NCI-H2029 treated with DMSO at 0.1 percent for 48 hours (cell line): ENCODE measurements at regions not wholly inside any gene's neighbourhood (a gene's known extent, or its start where the extent isn't known, plus 50 kb on each side); places are given as distances from the start of the nearest gene placed in this dataset.
"Not testable (repeated sequence)": the region's sequence is repeated elsewhere in the genome, so short reads cannot be mapped to it uniquely, and the experiment has no call there.

Experiments used
- DNase-seq: peaks from one replicate; lab custom pipeline; 2025; lab: John Stamatoyannopoulos, UW

DNA sequence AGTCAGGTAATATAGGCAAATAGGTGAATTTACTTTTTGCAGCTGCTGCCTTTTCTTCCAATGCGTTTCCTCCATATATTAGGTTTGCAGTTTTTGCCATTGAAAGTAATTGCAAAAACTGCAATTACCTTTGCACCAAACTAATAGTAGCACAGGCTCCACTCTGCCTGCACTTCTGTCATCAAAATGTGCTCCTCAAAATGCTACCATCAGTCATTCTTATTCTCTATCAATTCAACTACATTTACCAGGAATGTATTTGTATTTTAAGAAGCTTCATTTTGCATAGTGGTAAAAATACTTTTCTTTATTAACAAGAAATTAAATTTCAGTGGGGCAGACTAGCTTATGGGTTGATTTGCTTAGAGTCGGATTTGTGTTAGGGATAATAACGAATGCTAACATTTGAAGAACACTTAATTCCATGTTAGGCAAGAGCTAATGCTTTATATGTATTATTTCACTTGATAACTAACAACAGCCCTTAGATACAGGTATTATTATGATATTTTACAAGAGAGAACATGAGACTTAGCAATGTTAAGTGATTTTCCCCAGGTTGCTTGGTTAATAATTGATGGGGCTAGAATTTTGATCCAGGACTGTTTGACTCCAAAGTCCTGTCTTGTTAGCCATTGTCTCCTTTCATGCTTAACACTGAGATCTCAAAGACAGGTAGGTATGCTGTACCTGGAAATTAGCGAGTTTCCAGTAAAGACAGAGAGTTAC, 300.4 kb downstream of the MAN2A1 start:
- no peak for DNase-seq

DNA sequence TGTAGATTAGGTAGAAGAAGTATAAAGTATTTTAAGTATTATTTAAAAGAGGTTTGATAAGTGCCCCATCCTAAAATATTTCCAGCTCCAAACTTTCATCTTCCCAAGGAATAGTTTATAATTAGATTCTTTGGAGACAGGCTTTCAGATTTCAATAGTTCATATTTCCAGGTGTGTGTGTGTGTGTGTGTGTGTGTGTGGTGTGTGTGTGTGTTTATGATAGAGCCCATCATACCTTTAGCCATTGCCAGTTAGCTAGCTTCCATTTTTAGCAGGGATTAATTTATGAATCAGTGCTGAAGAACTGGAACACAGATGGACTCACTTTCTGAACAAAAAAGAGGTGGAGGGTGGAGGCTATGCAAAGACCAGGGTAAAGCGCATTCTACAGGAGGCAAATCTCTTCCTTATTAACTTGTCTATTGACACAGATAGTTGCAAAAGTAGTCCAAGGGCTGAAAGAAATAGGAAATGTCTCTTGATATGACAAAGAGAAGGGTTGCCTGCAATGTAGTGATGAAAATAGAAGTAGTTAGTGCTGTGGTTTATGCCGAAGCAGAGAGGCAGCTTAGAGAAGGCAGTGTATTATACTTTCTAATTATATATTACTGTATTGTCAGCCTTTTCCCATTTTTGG, 301.1 kb downstream of the MAN2A1 start:
- DNase-seq, result no peak

DNA sequence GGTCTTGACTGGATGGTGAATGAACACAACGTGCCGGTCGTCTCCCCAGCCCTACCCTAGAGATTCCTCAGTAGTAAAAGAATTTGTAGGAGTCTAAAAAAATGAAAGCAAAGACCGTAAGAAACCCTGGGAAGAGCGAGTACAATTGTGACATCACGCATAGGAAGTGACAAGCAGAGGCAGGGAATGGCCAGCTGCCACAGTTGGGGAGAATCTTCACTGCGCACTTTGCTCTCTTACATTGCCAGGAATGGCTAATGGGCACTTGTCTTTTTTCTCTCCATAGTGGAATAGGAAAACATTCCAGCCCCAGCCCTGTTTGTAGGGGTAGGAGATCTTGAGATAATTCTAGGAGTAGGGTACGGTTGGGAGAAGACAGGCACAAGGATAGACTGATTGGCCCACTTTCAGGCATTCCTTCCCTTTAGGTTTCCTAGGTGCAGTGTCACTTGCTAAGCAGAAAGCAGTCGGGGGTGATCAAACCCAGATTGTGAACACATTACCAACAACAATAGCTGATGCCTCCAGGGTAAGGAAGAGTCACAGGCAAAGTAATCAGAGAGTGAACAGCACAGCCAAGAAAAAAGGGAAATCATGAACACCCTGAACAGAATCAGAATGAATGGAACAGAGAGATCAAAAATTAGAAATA, 302.7 kb downstream of the MAN2A1 start:
- DNase-seq, result no peak

DNA sequence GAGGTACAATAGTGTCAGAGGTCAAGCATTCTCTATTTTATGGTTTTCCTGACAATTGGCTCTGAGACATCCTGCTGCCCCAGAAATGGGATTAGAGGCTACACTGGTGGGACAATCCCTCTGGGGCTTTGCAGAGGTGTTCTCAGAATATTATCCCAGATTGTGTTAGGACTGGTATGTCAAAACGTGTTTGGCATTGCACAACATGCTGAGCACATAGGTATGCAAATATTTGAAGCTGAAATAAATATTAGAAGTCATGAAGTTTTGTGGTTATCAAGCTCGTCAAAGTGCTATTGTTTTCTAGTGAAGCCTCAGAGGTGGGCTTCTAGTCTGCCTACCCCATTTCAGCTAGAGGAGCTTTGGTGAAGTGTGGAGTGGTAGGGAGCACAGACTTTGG, 304.4 kb downstream of the MAN2A1 start:
- DNase-seq, result no peak

DNA sequence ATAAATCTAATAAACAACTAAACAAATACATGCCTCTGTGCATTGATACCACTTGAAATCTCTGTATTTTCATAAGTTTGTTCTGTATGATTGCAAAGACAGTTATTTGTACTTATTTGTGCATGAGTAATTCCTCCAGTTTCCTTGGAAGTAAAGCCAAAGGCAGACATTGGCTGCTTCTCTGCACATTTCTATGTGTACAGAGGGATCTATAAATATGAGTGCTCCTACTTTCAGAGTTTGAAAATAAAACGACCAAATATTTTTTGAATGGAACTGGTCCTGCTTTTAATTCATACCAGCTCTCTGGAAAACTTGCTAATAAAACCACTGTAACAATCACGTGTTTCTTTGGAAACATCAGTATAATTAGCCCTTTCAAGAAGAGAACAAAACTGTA, 306.5 kb downstream of the MAN2A1 start:
- DNase-seq, result no peak

DNA sequence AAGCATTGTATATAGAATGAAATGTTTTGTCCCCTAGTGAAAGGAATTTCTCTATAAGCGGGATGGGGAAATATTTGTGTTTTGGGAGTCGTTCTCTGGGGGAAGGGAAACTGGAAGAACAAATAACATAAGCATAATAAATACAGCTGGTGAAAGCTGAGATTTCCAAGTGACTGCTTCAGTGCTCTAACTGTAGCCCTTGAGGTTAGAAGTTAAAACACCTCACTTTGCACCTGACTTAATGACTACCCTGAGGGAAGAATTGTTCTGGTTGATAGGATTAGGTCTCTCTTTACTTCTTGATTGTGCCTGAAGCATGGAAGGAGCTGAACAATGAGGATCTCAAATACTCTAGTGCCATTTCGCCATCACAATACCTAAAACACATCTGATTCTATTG, 307.4 kb downstream of the MAN2A1 start:
- no peak for DNase-seq

DNA sequence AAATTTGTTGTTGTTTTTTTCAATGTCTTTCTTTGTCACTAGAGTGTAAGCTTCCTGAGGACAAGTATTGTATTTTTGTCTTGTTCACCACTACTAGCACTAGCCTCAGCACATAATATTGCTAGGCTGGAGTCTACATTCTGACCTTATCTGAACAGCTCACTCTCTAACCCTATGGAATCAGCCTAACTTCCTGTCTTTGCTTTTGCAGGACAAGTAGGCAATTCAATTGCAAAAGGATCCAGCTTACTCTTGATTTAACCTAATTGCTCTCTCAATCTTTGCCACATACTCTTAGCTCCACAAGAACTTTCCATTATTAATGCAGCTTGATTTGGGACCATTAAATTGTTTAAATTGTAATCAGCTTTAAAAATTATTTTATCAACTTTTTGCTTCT, 308.5 kb downstream of the MAN2A1 start:
- DNase-seq, result no peak

DNA sequence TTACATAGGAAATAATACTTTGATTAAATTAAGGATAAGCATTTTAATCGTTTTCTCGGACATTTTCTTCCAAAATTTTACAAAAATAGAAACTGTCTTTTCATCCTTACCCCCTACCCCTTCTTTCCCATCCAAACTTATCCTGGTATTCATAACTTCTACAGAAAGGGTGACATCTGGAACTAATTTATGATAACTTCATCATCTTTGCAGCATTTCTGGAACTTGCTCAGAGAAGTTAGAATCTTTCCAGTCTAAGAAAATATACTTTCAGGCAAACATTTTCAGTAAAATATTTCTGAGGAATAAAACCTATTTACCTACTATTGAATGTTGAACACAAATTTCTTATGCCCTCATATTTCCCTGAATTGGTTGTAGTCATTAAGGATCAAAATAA, 309.0 kb downstream of the MAN2A1 start:
- no peak for DNase-seq

DNA sequence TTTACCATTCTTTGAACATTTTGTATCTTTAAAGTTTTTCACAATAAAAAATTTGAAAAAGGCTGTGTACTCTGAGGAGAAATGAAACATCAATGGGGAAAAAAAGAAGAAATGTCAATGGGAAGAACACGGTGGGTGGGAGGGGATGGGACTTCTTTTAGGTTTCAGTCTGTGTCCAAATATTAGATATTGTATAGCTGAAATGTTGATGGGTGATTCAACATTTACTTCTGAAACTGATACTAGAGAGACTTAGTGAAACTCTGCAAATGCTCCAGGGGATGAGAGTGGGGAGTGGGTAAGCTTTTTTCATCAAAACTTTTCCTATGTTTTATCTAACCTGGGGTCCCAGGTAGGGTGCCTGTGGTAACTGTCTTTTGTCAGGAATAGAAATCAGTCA, 311.9 kb downstream of the MAN2A1 start:
- no peak for DNase-seq

DNA sequence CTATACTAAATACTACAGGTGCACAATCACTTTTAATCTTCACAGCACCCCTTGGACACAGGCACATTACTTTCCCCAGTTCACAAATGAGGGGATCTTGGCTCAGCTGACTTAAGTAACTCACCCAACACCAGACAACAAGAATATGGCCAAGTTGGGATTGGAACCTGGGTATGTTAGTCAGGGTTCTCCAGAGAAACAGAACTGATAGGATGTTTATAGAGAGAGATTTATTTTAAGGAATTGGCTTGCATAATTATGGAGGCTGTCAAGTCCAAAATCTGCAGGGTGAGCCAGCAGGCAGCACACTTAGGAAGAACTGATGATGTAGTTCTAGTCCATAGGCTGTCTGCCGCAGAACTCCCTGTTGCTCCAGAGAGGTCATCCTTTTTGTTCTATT, 312.9 kb downstream of the MAN2A1 start:
- no peak for DNase-seq

DNA sequence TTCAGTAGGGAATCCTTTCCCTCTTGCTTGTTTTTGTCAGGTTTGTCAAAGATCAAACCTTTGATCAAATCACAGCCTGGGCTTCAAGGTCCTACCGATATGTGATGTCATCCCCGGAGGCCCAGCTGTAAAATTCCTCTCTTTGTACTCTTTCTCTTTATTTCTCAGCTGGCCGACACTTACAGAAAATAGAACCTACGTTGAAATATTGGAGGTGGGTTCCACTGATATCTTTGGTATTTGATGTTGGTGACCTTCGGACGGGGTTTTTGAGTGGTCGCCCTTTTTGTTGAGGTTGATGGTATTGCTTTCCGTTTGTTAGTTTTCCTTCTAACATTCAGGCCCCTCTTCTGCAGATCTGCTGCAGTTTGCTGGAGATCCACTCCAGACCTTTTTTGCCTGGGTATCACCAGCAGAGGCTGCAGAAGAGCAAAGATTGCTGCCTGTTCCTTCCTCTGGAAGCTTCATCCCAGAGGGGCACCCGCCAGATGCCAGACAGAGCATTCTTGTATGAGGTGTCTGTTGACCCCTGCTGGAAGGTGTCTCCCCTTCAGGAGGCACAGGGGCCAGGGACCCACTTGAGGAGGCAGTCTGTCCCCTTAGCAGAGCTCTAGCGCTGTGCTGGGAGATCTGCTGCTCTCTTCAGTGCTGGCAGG, 316.3 kb downstream of the MAN2A1 start:
- DNase-seq, result not testable (repeated sequence)

DNA sequence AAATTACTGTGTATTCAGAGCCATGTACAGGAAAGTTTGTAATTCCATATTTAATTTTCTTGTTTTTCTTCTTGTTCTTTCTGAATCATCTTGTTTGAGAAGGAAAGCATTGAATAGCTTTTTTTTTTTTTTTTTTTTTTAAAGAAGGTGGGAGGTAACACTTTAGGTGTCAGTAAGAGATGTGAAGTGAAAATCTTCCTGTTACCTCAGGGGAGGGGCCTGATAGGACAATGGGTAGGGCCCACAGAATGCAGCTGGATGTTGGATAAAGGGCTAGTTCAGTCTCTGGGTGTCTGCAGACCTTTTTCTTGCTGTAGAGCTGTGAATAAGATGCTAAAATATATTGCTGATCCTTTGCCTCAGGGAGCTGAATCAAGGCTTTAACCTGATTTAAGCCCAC, 317.4 kb downstream of the MAN2A1 start:
- no peak for DNase-seq

DNA sequence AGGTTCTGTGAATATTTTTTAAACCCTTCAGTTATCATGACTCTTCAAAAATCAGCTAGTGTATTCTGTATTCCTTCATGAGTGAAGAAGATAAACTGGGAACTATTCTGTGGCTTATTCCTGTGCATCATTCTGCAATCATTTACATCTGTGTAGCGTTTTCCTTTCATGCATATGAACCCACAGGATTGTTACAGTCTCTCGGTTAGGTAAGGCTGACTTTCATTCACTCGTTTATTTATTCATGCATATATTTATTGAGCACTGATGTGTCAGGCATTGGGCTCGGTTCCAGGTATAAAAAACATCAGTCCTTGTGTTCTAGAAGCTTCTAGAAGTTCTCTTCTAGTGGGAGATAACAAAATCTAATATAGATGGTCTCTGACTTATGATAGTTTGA, 318.4 kb downstream of the MAN2A1 start:
- no peak for DNase-seq

DNA sequence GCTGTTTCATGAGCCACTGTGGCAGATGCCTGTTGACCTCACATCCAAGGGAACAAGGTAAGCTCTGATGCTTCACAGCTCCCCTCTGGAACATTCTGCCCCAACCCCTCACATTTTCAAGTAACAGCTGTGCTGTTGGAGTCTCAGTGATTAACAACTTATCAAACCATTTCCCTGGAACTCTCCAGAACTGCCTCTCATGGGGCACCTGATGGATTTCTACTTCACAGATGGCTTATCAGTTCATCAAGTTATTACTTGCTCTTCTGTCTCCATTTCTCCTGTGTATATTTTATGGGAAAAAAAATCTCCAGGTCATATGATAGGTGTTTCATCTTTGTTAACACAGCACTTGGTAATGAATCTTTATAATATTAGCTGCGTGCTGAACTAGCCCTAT, 322.4 kb downstream of the MAN2A1 start:
- DNase-seq, result no peak

DNA sequence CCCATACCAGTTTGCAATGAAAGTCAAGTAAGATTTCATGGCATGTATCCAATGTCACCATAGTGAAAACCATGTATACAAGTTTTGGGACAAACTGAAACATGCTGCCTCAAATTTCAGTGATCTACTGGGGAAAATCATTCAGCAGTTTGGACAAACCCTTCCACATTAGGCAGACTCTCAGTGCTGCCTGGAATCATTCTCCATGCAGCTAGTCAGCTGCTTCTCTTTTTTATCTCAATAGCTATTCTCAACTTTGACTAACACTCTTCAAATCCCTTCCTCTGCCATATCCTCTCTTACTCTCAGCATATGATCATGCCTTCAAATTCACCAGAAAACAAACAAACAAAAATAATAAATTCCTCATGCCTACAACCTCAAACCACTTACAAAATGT, 323.3 kb downstream of the MAN2A1 start:
- DNase-seq, result no peak

DNA sequence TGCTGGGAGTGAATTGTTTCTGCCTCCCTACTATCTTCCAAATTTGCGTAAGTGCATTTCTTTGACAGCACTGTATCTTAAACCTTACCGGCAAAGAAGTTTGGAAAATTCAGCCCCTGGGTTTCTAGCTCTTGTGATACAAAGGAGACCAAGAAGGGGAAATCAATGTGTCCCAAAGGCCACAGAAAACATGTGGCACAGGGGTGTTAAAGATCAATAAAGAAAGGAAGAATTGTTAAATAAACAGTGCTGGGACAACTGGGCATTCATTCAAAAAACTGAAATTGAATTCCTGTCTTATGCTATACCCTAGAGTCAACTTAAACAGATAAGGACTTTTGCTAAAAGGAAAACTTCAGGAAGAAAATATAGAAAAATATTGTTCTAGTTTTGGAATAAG, 328.1 kb downstream of the MAN2A1 start:
- DNase-seq, result no peak

DNA sequence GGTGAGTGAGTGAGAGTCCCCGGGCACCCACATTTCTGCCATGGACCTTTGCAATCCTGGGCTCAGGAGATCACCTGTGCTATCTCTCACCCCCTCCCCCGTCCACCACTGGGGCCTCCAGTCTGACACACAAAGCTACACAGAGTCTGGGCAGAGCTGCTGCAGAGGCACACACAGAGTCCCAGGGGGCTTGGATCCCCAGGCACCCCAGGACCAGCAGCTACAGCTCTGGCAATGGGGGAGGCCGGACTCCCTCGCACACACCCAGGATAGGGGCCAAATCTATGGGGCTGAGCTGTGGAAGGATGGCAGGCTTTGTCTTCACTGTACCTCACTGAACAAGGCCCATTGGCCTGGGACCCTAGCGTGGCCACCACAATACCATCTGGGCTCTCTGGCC, 328.8 kb downstream of the MAN2A1 start:
- no peak for DNase-seq

DNA sequence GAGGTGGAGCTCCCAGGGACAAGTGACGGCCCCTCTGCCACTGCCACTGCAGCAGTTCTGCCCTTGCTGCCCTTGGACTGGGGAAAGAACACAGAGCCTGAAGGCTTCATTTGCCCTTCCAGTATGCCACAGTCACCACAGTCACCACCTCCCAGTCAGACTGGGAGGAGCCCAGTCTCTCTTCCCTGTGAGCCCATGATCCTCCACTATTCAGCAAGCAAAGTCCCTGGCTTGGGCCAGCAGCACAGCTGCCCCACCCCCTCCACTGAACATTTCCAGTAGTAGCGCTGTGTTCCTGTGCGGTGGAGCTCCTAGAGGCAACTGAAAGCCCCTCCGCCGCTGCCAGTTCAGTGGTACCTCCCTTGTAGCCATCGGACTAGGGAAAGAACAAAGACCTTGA, 329.4 kb downstream of the MAN2A1 start:
- DNase-seq, result no peak

DNA sequence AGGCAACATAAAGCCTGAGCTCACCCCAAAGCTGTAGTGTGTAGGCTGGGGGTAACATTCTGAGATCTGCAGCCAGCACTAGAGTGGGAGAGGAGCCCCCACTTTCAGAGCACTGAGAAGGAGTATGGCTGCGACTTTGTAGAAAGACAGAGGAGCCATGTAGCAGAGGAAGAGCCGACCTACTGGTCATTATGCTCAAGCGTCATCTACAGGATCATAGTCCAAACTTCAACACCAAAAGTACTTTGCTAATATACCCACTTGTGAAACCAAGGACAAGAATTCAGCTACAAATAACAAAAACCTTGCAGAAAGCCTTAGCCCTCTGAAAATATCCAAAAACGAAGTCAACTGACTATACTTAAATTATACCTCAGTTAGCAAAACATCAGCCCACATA, 330.1 kb downstream of the MAN2A1 start:
- no peak for DNase-seq

DNA sequence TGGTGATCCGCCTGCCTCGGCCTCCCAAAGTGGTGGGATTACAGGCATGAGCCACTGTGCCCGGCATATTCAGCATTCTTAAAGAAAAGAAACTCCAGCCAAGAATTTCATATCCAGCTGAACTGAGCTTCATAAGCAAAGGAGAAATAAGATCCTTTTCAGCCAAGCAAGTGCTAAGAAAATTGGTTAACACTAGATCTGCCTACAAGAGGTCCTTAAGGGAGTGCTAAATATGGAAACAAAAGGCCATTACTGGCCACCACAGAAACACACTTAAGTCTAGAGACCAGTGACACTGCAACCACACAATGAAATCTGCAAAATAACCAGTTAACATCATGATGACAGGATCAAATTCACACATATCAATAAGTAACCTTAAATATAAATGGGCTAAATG, 331.5 kb downstream of the MAN2A1 start:
- no peak for DNase-seq

DNA sequence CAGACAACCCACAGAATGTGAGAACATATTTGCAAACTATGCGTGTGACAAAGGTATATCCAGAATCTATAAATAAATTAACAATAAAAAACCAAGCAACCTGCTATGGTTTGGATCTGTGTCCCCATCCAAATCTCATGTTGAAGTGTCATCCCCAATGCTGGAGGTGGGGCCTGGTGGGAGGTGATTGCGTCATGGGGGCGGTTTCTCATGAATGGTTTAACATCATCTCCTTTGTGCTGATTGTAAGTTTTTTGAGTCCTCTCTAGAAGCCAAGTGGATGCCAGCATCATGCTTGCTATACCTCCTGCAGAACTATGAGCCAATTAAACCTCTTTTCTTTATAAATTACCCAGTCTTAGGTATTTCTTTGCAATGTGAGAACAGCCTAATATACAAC, 335.4 kb downstream of the MAN2A1 start:
- no peak for DNase-seq

DNA sequence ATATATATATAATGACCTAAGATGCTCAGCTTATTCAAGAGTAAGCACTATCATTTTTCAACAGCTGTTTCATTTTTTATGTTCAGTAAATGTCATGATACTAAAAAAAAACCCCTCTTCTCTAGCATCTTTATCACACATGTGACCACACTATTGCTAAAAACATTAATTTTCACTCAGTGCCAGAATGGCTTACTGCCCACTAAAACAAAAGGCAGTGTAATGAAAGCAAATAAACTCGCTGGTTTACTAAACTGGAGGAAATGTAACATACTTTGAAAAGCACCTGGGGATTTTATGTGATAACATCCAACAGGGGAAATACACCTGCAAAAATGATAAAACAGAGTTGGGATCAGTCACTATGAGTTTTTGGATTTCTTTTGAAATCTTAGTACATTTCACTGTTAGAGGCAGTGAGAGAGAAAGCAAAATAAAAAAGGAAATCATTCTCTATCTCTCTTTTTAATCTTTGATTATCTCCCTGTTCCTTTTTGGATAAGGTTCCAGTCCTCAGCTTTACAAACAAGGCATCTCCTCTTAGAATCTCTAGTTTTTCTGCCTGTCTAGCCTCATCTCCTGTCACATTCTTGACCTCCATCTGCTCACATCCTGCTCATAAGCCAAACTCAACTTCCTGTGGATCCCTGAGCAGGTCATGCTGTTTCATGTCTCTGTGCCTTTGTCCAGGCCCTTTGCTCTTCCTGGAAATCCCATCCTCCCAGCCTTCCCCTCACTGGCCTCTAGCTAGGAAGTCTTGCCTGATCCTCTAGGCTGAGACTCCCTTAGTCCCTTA, 338.0 kb downstream of the MAN2A1 start:
- no peak for DNase-seq
